Breast epithelium (tissue), 4 donors: ENCODE measurements at regions not wholly inside any gene's neighbourhood (a gene's known extent, or its start where the extent isn't known, plus 50 kb on each side); places are given as distances from the start of the nearest gene placed in this dataset.

Source experiments
- DNase-seq, 2 donors: peaks; one replicate each; pipeline ENCODE4 v3.0.0-alpha.2; 2019; ENCODE audit warnings: low spot score in 2 of 2
- H3K27ac ChIP-seq, 2 donors: fragments of 200-600 bp; sonication (generic) in 1 of 2; one replicate each; pipeline ENCODE4 v1.5.1; 2016 to 2019; ENCODE audit warnings: mild to moderate bottlenecking in 1 of 2
- H3K27me3 ChIP-seq, 2 donors: fragments of 200-600 bp; sonication (generic) in 1 of 2; one replicate each; pipeline versions ENCODE4 v1.5.1 to v1.6.0; 2017 to 2019; ENCODE audit warnings: control low read depth in 1 of 2, mild to moderate bottlenecking in 1 of 2
- H3K36me3 ChIP-seq: fragments of 200-600 bp; one replicate; pipeline ENCODE4 v1.5.1; 2019
- H3K4me1 ChIP-seq, 2 donors: fragments of 200-600 bp; sonication (generic); one replicate each; pipeline ENCODE4 v1.5.1; 2016 to 2019; ENCODE audit warnings: control low read depth in 1 of 2
- H3K4me3 ChIP-seq, 3 donors: fragments of 200-600 bp; sonication (generic); 1 replicate in 2 of 3; 2 replicates in 1 of 3; pipeline ENCODE4 v1.5.1; 2016 to 2019; ENCODE audit warnings: mild to moderate bottlenecking in 3 of 3, moderate library complexity in 2 of 3
- H3K9me3 ChIP-seq, 2 donors: fragments of 200-600 bp; sonication (generic) in 1 of 2; one replicate each; pipeline ENCODE4 v1.5.1; 2016 to 2019; ENCODE audit warnings: control low read depth in 1 of 2
- POLR2A ChIP-seq: fragments of 450-650 bp; IDR thresholded peaks from one replicate; pipeline ENCODE4 v1.6.1; 2016; ENCODE audit warnings: antibody characterized with exemption, mild to moderate bottlenecking, moderate library complexity
- POLR2AphosphoS5 ChIP-seq, 3 donors: sonication (generic); formaldehyde crosslinking; IDR thresholded peaks; one replicate each; pipeline ENCODE4 v1.6.1; 2017; ENCODE audit warnings: antibody characterized with exemption in 3 of 3
- intact Hi-C: fragments of 100-400 bp; cut with DNase I; formaldehyde crosslinking; loops from one replicate; pipeline ENCODE4 v1.15.1; 2023; ENCODE audit warnings: low total_unique reads
- TF ChIP-seq, protein P1 (sequence below), 3 donors: fragments of 450-650 bp; IDR thresholded peaks; one replicate each; pipeline ENCODE4 v1.5.1; 2016 to 2017; ENCODE audit warnings: antibody characterized with exemption in 3 of 3, mild to moderate bottlenecking in 3 of 3, moderate library complexity in 3 of 3

DNA sequence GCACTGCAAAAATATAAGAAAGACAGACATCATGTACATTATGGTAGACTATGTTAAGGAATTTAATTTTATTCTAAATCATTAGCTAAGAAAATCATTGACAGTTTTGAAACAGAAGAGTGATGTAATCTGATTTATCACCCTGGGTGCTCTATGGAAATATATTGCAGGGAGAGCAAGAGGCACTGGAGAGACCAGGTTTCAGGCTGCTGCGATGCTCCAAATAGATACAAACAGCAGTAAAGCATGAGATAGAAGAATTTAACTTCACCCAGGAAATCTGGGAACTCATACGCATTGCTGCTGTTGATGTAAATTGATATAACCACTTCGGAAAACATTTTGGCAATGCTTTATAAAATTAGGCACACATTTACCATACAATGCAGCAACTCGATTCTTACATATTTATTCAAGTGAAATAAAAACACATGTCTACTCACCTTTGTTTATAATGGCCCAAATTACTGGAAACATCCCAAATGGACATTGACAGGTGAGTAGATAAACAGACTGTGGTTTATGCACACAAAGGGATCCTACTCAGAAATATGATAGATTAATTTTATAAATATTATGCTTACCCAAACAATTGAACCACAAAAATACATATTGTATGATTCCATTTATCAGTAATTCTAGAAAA lies 535.1 kb upstream of the CHORDC1 start:
- DNase-seq = no peak
- H3K36me3 ChIP-seq = peaks cover 4% of the 10 kb centered on the region
- H3K4me1 ChIP-seq = no peaks in the 10 kb centered on the region
- no peak overlapping the region for H3K4me3 ChIP-seq
- TF ChIP-seq POLR2AphosphoS5 (IDR thresholded peaks at IDR 0.05) = no peak
- TF ChIP-seq POLR2A = no peak
- TF ChIP-seq, protein P1, sequence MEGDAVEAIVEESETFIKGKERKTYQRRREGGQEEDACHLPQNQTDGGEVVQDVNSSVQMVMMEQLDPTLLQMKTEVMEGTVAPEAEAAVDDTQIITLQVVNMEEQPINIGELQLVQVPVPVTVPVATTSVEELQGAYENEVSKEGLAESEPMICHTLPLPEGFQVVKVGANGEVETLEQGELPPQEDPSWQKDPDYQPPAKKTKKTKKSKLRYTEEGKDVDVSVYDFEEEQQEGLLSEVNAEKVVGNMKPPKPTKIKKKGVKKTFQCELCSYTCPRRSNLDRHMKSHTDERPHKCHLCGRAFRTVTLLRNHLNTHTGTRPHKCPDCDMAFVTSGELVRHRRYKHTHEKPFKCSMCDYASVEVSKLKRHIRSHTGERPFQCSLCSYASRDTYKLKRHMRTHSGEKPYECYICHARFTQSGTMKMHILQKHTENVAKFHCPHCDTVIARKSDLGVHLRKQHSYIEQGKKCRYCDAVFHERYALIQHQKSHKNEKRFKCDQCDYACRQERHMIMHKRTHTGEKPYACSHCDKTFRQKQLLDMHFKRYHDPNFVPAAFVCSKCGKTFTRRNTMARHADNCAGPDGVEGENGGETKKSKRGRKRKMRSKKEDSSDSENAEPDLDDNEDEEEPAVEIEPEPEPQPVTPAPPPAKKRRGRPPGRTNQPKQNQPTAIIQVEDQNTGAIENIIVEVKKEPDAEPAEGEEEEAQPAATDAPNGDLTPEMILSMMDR (IDR thresholded peaks at IDR 0.05) = no peak
- no peaks in the 10 kb centered on the region for H3K9me3 ChIP-seq
- no peak overlapping the region for H3K27ac ChIP-seq
- intact Hi-C loops = no loop called here
- H3K27me3 ChIP-seq = no peaks in the 10 kb centered on the region

DNA sequence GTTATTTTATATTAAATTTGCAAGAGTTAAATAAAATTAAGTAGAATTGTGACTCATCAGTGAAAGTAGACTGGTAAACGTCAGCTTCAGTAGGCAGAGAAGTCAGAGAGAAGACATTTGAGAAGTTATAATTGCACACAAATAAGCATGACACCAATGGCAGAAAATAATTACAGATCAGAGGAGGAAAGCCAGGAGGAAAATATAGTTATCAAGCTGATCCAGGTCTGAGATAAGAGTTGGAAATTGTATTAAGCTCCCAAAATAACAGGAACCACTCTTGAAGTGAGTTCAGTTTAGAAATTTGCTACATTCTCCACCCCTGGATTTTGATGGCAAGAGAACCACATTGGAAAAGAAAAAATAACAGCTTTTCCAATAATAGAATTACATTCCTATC lies 533.8 kb upstream of the CHORDC1 start:
- Histone ChIP-seq H3K27me3 (no peaks in the 10 kb centered on the region), H3K9me3 (no peaks in the 10 kb centered on the region), H3K4me3 (no peak overlapping the region), H3K27ac (no peak overlapping the region), H3K36me3 (peaks cover 4% of the 10 kb centered on the region), H3K4me1 (no peaks in the 10 kb centered on the region)
- TF ChIP-seq POLR2AphosphoS5 (IDR thresholded peaks at IDR 0.05) (no peak), POLR2A (no peak)
- TF ChIP-seq, protein P1 (IDR thresholded peaks at IDR 0.05) = no peak
- intact Hi-C loops = no loop called here
- no peak for DNase-seq

DNA sequence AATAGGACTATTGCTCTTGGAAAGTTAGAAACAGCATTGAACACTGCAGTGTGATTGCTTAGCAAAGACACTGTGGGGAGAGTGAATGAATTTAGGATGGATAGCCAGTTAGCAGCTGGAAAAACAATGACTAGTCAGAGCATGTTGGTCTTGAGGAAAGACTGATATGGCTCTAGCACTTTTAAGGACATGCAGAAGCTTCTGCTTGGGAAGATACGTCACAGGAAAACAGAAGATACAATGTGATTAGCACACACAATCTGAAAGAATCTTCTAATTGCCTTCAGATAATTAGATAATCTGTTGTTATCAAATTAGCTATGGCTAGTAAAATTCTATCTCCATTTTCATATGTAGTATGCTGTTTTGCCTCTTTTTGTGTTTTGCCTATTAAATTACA lies 530.7 kb upstream of the CHORDC1 start:
- no peaks in the 10 kb centered on the region for H3K9me3 ChIP-seq
- no peak overlapping the region for H3K4me3 ChIP-seq
- TF ChIP-seq, protein P1 (IDR thresholded peaks at IDR 0.05) = no peak
- TF ChIP-seq POLR2A (no peak), POLR2AphosphoS5 (IDR thresholded peaks at IDR 0.05) (no peak)
- peaks cover 4% of the 10 kb centered on the region for H3K36me3 ChIP-seq
- no peaks in the 10 kb centered on the region for H3K4me1 ChIP-seq
- DNase-seq = no peak
- H3K27ac ChIP-seq = no peak overlapping the region
- intact Hi-C loops = no loop called here
- no peaks in the 10 kb centered on the region for H3K27me3 ChIP-seq

DNA sequence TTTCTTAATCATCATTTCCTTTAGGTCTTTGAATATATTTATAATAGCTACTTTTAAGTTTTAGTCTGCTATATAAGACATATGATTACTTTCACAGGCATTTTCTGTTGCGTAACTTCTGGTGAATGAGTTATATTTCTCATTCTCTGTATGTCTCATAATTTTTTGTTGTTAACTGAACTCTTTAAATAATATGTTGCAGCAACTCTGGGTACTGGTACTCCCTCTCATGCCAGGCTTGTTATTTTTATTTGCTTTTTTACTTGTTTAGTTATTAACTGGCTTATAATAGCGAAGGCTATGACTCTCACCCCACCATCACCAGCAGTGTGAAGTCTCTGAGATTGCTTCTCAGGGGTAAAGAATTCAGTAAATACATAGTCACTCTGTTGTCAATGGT lies 524.2 kb upstream of the CHORDC1 start:
- no peak overlapping the region for H3K4me3 ChIP-seq
- no peak overlapping the region for H3K27ac ChIP-seq
- TF ChIP-seq POLR2A (no peak), POLR2AphosphoS5 (IDR thresholded peaks at IDR 0.05) (no peak)
- TF ChIP-seq, protein P1 (IDR thresholded peaks at IDR 0.05) = no peak
- H3K36me3 ChIP-seq = no peaks in the 10 kb centered on the region
- H3K4me1 ChIP-seq = no peaks in the 10 kb centered on the region
- H3K9me3 ChIP-seq = peaks cover 0 to 16% of the 10 kb centered on the region in 2 donors
- intact Hi-C loops = no loop called here
- no peaks in the 10 kb centered on the region for H3K27me3 ChIP-seq
- DNase-seq = no peak

DNA sequence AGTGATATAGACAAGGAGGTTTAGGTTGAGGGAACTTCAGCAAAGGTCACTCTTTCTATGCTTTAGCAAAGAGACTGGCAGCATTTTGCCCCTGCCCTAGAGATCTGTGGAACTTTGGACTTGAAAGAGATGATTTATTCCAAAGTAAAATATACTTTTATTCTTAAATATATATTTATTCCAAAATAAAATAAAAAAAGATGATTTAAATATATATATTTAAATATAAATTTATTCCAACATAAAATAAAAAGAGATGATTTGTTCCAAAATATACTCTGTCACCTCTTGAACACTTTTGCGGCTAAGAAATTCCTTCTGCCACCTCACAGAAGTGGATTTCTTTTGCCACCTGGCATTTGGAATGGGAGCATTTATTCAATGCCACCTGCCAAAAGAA lies 521.3 kb upstream of the CHORDC1 start:
- no peaks in the 10 kb centered on the region for H3K36me3 ChIP-seq
- intact Hi-C loops = no loop called here
- no peak overlapping the region for H3K4me3 ChIP-seq
- H3K27ac ChIP-seq = no peak overlapping the region
- no peak for DNase-seq
- no peaks in the 10 kb centered on the region for H3K4me1 ChIP-seq
- TF ChIP-seq POLR2A (no peak), POLR2AphosphoS5 (IDR thresholded peaks at IDR 0.05) (no peak)
- TF ChIP-seq, protein P1 (IDR thresholded peaks at IDR 0.05) = no peak
- no peaks in the 10 kb centered on the region for H3K27me3 ChIP-seq
- H3K9me3 ChIP-seq = peaks cover 0 to 16% of the 10 kb centered on the region in 2 donors
